ENCODE measurements at regions not wholly inside any gene's neighbourhood (a gene's known extent, or its start where the extent isn't known, plus 50 kb on each side); places are given as distances from the start of the nearest gene placed in this dataset.

- no peak for DNase-seq (ENCODE audit: low read depth)
Observed at GRCh38 chr10:123608047-123608446, 58.1 kb upstream of the GPR26 start.

- no peak for DNase-seq (ENCODE audit: low read depth)
Observed at GRCh38 chr10:123611243-123611642, 54.9 kb upstream of the GPR26 start.

GRCh38 chr10:123611876-123612275 is 54.3 kb upstream of the GPR26 start:
- DNase-seq (ENCODE audit: low read depth): no peak

- no peak for DNase-seq (ENCODE audit: low read depth)
Observed at GRCh38 chr10:123613346-123613850, 52.8 kb upstream of the GPR26 start.

GRCh38 chr10:123614888-123615287 is 51.3 kb upstream of the GPR26 start:
- no peak for DNase-seq (ENCODE audit: low read depth)
